Type B pancreatic cell (in vitro differentiated cells): ENCODE measurements at regions not wholly inside any gene's neighbourhood (a gene's known extent, or its start where the extent isn't known, plus 50 kb on each side); places are given as distances from the start of the nearest gene placed in this dataset.

ENCODE experiments used
- DNase-seq: peaks from one replicate; pipeline ENCODE4 v3.0.0; 2021; ENCODE audit warnings: mixed read lengths; ENCODE audit not compliant: unreplicated experiment; ENCODE audit errors: extremely low spot score
- H3K27ac Mint-ChIP-seq: 2 replicates; pipeline ENCODE4 v1.8.0; 2021; ENCODE audit warnings: mild to moderate bottlenecking, mixed read lengths
- H3K27me3 Mint-ChIP-seq: 2 replicates; pipeline ENCODE4 v1.8.0; 2021; ENCODE audit warnings: mixed read lengths
- H3K36me3 Mint-ChIP-seq: 2 replicates; pipeline ENCODE4 v1.8.0; 2021; ENCODE audit warnings: mixed read lengths
- H3K4me1 Mint-ChIP-seq: one replicate; pipeline ENCODE4 v1.8.0; 2021; ENCODE audit warnings: mixed read lengths; ENCODE audit not compliant: unreplicated experiment
- H3K4me3 Mint-ChIP-seq: 2 replicates; pipeline ENCODE4 v1.8.0; 2021; ENCODE audit warnings: mild to moderate bottlenecking, mixed read lengths
- H3K9me3 Mint-ChIP-seq: 2 replicates; pipeline ENCODE4 v1.8.0; 2021; ENCODE audit warnings: mixed read lengths
- TF ChIP-seq, protein P1 (sequence below): fragments of 200-600 bp; sonication (generic); conservative IDR thresholded peaks from 2 replicates; pipeline ENCODE4 v1.5.0; 2021; ENCODE audit warnings: antibody characterized with exemption, mild to moderate bottlenecking

DNA sequence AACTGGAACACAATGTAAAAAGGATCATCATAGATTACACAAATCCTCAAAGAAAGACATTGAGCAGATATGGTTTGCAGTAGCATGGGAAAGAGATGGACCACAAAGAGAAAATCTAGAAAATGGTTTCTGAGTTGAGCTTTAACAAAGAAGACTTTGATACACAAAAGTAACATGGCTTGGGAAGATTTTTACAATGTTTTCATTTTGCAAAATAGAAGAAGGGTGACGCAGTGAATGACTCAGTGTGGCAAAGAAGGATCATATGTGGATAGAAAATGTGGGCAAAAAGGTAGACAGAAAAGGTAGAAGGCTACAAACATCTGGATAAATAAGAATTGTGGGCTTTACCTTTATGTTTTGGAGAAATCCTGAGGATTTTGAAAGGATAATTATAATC, 1220.5 kb downstream of the PCDH17 start:
- Mint-ChIP-seq H3K4me1 (no peaks in the 10 kb centered on the region), H3K27ac (no peak overlapping the region), H3K36me3 (no peaks in the 10 kb centered on the region), H3K4me3 (no peak overlapping the region), H3K27me3 (no peaks in the 10 kb centered on the region), H3K9me3 (no peaks in the 10 kb centered on the region)
- no peak for DNase-seq
- TF ChIP-seq, protein P1, sequence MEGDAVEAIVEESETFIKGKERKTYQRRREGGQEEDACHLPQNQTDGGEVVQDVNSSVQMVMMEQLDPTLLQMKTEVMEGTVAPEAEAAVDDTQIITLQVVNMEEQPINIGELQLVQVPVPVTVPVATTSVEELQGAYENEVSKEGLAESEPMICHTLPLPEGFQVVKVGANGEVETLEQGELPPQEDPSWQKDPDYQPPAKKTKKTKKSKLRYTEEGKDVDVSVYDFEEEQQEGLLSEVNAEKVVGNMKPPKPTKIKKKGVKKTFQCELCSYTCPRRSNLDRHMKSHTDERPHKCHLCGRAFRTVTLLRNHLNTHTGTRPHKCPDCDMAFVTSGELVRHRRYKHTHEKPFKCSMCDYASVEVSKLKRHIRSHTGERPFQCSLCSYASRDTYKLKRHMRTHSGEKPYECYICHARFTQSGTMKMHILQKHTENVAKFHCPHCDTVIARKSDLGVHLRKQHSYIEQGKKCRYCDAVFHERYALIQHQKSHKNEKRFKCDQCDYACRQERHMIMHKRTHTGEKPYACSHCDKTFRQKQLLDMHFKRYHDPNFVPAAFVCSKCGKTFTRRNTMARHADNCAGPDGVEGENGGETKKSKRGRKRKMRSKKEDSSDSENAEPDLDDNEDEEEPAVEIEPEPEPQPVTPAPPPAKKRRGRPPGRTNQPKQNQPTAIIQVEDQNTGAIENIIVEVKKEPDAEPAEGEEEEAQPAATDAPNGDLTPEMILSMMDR: no peak

DNA sequence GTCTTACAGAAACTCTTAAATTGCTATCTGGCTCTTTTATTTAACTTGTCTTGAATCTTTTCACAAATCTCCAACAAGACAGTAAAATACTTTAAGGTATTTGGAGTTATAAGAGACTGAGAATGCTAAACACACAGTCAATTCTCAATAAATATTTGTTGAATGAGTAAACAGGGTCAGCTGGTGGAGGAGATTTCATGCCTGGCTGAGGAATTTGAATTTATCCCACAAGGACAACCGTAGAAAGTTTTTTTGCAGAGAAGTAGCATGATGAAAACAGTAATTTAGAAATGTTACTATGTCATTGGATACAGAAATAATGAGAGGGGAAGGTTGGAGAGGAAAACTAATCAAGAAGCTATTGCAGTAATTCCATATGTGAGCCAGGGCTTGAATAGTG, 1223.7 kb downstream of the PCDH17 start:
- Mint-ChIP-seq H3K4me3 (no peak overlapping the region), H3K4me1 (no peaks in the 10 kb centered on the region), H3K27ac (no peak overlapping the region), H3K9me3 (no peaks in the 10 kb centered on the region), H3K27me3 (no peaks in the 10 kb centered on the region), H3K36me3 (no peaks in the 10 kb centered on the region)
- TF ChIP-seq, protein P1: no peak
- DNase-seq: no peak

DNA sequence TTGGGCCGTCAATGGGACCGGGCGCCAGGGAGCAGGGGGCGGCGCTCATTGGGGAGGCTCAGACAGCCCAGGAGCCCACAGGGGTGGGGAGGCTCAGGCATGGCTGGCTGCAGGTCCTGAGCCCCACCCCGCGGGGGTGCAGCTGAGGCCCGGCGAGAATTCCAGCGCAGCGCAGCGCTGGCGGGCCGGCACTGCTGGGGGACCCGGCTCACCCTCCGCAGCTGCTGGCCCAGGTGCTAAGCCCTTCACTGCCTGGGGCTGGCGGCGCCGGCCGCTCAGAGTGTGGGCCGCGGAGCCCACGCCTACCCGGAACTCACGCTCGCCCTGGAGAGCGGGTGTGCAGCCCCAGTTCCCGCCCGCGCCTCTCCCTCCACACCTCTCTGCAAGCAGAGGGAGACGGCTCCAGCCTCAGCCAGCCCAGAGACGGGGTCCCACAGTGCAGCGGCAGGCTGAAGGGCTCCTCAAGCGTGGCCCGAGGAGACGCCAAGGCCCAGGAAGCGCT, 1227.4 kb downstream of the PCDH17 start:
- no peak overlapping the region for H3K27ac Mint-ChIP-seq
- no peaks in the 10 kb centered on the region for H3K36me3 Mint-ChIP-seq
- H3K4me3 Mint-ChIP-seq: no peak overlapping the region
- DNase-seq: no peak
- no peaks in the 10 kb centered on the region for H3K4me1 Mint-ChIP-seq
- H3K27me3 Mint-ChIP-seq: no peaks in the 10 kb centered on the region
- H3K9me3 Mint-ChIP-seq: no peaks in the 10 kb centered on the region
- TF ChIP-seq, protein P1: no peak

DNA sequence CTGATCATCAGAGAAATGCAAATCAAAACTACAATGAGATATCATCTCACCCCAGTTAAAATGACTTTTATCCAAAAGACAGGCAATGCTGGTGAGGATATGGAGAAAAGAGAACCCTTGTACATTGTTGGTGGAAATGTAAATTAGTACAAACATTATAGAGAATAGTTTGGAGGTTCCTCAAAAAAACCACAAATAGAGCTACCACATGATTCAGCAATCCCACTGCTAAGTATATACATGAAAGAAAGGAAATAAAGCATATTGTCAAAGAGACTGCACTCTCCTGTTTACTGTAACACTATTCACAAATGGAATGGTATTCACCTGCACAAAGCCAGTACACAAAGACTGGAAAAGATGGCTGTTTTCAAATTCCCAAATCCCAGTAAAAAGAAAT, 1233.7 kb downstream of the PCDH17 start:
- Mint-ChIP-seq H3K9me3 (no peaks in the 10 kb centered on the region), H3K4me1 (no peaks in the 10 kb centered on the region), H3K36me3 (no peaks in the 10 kb centered on the region), H3K27me3 (no peaks in the 10 kb centered on the region), H3K27ac (no peak overlapping the region), H3K4me3 (no peak overlapping the region)
- TF ChIP-seq, protein P1: no peak
- no peak for DNase-seq

DNA sequence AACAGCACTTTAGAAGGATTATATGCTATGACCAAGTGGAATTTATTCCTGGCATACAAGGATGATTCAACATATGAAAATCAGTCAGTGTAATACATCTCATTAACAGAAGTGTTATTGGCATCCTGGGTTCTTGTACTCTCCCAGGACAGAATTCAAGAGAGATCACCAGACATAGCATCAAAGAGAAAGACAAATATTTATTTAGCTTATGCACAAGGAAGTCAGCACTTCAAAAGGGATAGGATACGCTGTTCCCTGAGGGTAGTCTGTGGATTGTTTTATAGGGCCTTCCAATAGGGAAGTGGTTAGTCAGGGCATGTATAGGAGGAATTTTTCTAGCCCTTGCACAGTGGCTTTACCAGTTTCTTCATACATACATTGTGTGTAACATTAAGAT, 1238.0 kb downstream of the PCDH17 start:
- Mint-ChIP-seq H3K27me3 (no peaks in the 10 kb centered on the region), H3K9me3 (no peaks in the 10 kb centered on the region), H3K36me3 (no peaks in the 10 kb centered on the region), H3K4me3 (no peak overlapping the region), H3K4me1 (no peaks in the 10 kb centered on the region), H3K27ac (no peak overlapping the region)
- TF ChIP-seq, protein P1: no peak
- no peak for DNase-seq

DNA sequence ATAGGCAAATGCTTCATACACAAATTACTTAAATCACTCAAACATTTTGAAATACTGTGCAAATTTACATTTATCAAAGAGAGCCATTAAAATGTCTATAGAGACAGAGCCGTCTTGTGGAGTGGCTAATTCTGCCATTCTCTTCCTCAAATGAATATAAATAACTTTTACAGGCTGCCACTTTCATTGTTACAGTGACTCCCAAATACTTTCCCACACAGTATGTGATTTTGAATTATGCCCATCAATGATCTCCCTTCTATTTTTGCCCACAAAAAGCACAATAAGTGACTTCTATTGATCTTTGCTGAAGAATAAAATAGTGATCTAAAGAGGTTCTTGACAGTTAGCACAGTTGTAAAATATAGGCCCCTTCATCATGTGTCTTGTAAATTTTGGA, 1244.9 kb downstream of the PCDH17 start:
- no peak overlapping the region for H3K4me3 Mint-ChIP-seq
- no peaks in the 10 kb centered on the region for H3K36me3 Mint-ChIP-seq
- H3K9me3 Mint-ChIP-seq: no peaks in the 10 kb centered on the region
- TF ChIP-seq, protein P1: no peak
- H3K4me1 Mint-ChIP-seq: no peaks in the 10 kb centered on the region
- no peak overlapping the region for H3K27ac Mint-ChIP-seq
- no peaks in the 10 kb centered on the region for H3K27me3 Mint-ChIP-seq
- DNase-seq: no peak
